Endodermal cell (in vitro differentiated cells): ENCODE measurements at regions not wholly inside any gene's neighbourhood (a gene's known extent, or its start where the extent isn't known, plus 50 kb on each side); places are given as distances from the start of the nearest gene placed in this dataset.

Source experiments
- DNase-seq: peaks from one replicate; pipeline ENCODE4 v3.0.0-alpha.2; 2017
- H3K27ac ChIP-seq: 2 replicates; pipeline ENCODE4 v1.5.1; 2013; ENCODE audit warnings: mild to moderate bottlenecking, low read depth, low read length, moderate library complexity
- H3K27me3 ChIP-seq: 2 replicates; pipeline ENCODE4 v1.6.1; 2013; ENCODE audit warnings: mild to moderate bottlenecking, low read length, moderate library complexity; ENCODE audit not compliant: insufficient read depth, control insufficient read depth, poor library complexity, severe bottlenecking
- H3K36me3 ChIP-seq: 2 replicates; pipeline ENCODE4 v1.7.0; 2013; ENCODE audit warnings: mild to moderate bottlenecking, low read length, moderate library complexity; ENCODE audit not compliant: control insufficient read depth, insufficient read depth
- H3K4me1 ChIP-seq: one replicate; pipeline ENCODE4 v1.7.0; 2013; ENCODE audit warnings: low read length; ENCODE audit not compliant: control insufficient read depth, insufficient read depth
- H3K4me3 ChIP-seq: 2 replicates; pipeline ENCODE4 v1.5.1; 2013; ENCODE audit warnings: mild to moderate bottlenecking, low read length, moderate library complexity
- H3K9ac ChIP-seq: 2 replicates; pipeline ENCODE4 v1.6.1; 2013; ENCODE audit warnings: mild to moderate bottlenecking, low read length, moderate library complexity; ENCODE audit not compliant: poor library complexity, severe bottlenecking; ENCODE audit errors: extremely low read depth
- H3K9me3 ChIP-seq: 2 replicates; pipeline ENCODE4 v1.6.1; 2013; ENCODE audit warnings: mild to moderate bottlenecking, low read length, moderate library complexity; ENCODE audit not compliant: control insufficient read depth
- H3K27ac Mint-ChIP-seq: 2 replicates; pipeline ENCODE4 v1.8.0; 2020; ENCODE audit warnings: mixed read lengths
- H3K27me3 Mint-ChIP-seq: 2 replicates; pipeline ENCODE4 v1.8.0; 2021; ENCODE audit warnings: mild to moderate bottlenecking, mixed read lengths; ENCODE audit not compliant: insufficient read depth
- H3K36me3 Mint-ChIP-seq: 2 replicates; pipeline ENCODE4 v1.8.0; 2020; ENCODE audit warnings: low read depth, mixed read lengths
- H3K4me1 Mint-ChIP-seq: 2 replicates; pipeline ENCODE4 v1.8.0; 2020; ENCODE audit warnings: mixed read lengths
- H3K4me3 Mint-ChIP-seq: 2 replicates; pipeline ENCODE4 v1.8.0; 2020; ENCODE audit warnings: mild to moderate bottlenecking, moderate library complexity, mixed read lengths
- H3K9me3 Mint-ChIP-seq: 2 replicates; pipeline ENCODE4 v1.8.0; 2020; ENCODE audit warnings: mild to moderate bottlenecking, mixed read lengths
- CTCF ChIP-seq: fragments of 200-600 bp; sonication (generic); conservative IDR thresholded peaks from 2 replicates; pipeline ENCODE4 v1.5.0; 2021; ENCODE audit warnings: antibody characterized with exemption, mild to moderate bottlenecking
- WGBS, 2 experiments: methylation state at CpG; one replicate each; pipeline versions ENCODE4 v1.1.5 to v1.1.7; 2013; ENCODE audit warnings: missing lambda C conversion rate in 2 of 2, mixed read lengths in 1 of 2; ENCODE audit not compliant: insufficient coverage in 1 of 2, insufficient read length in 1 of 2; 5-methylcytosine and 5-hydroxymethylcytosine counted together

GRCh38 chr1:11421443-11421842 is 57.5 kb upstream of the DISP3 start:
- H3K27ac Mint-ChIP-seq = no peak overlapping the region
- no peak overlapping the region for H3K4me3 ChIP-seq
- H3K4me1 Mint-ChIP-seq = peaks cover 16% of the 10 kb centered on the region
- H3K36me3 Mint-ChIP-seq = no peaks in the 10 kb centered on the region
- no peak overlapping the region for H3K27ac ChIP-seq
- H3K9ac ChIP-seq = no peak overlapping the region
- no peak for TF ChIP-seq CTCF
- no peak for DNase-seq
- no peaks in the 10 kb centered on the region for H3K36me3 ChIP-seq
- no peaks in the 10 kb centered on the region for H3K9me3 ChIP-seq
- no peak overlapping the region for H3K4me3 Mint-ChIP-seq
- WGBS, 2 experiments = 93 to 95% methylated on average over 6 to 8 of the region's 8 CpGs
- no peaks in the 10 kb centered on the region for H3K27me3 ChIP-seq
- H3K27me3 Mint-ChIP-seq = peaks cover 14% of the 10 kb centered on the region
- no peaks in the 10 kb centered on the region for H3K9me3 Mint-ChIP-seq
- no peaks in the 10 kb centered on the region for H3K4me1 ChIP-seq

- peaks cover 14% of the 10 kb centered on the region for H3K27me3 Mint-ChIP-seq
- H3K36me3 Mint-ChIP-seq = no peaks in the 10 kb centered on the region
- WGBS, 2 experiments = 78 to 81% methylated on average over 8 to 9 of the region's 9 CpGs
- H3K36me3 ChIP-seq = no peaks in the 10 kb centered on the region
- TF ChIP-seq CTCF = no peak
- no peak overlapping the region for H3K27ac ChIP-seq
- no peak for DNase-seq
- no peak overlapping the region for H3K4me3 Mint-ChIP-seq
- no peaks in the 10 kb centered on the region for H3K4me1 ChIP-seq
- H3K27me3 ChIP-seq = no peaks in the 10 kb centered on the region
- no peak overlapping the region for H3K4me3 ChIP-seq
- H3K9me3 ChIP-seq = no peaks in the 10 kb centered on the region
- H3K27ac Mint-ChIP-seq = no peak overlapping the region
- no peaks in the 10 kb centered on the region for H3K9me3 Mint-ChIP-seq
- peaks cover 5% of the 10 kb centered on the region for H3K4me1 Mint-ChIP-seq
- H3K9ac ChIP-seq = no peak overlapping the region
Measured at GRCh38 chr1:11422686-11423085, 56.3 kb upstream of the DISP3 start.

- Mint-ChIP-seq H3K27ac (no peak overlapping the region), H3K9me3 (no peaks in the 10 kb centered on the region), H3K4me3 (no peak overlapping the region), H3K4me1 (peaks cover 5% of the 10 kb centered on the region), H3K27me3 (no peaks in the 10 kb centered on the region), H3K36me3 (no peaks in the 10 kb centered on the region)
- WGBS, 2 experiments = 95 to 100% methylated on average over 1 to 4 of the region's 4 CpGs
- Histone ChIP-seq H3K4me3 (no peak overlapping the region), H3K36me3 (no peaks in the 10 kb centered on the region), H3K27ac (no peak overlapping the region), H3K9me3 (no peaks in the 10 kb centered on the region), H3K27me3 (no peaks in the 10 kb centered on the region), H3K4me1 (peaks cover 4% of the 10 kb centered on the region), H3K9ac (no peak overlapping the region)
- DNase-seq = no peak
- TF ChIP-seq CTCF = no peak
Measured at GRCh38 chr1:11426617-11427016, 52.3 kb upstream of the DISP3 start.
